GM21619 (cell line): ENCODE measurements at regions not wholly inside any gene's neighbourhood (a gene's known extent, or its start where the extent isn't known, plus 50 kb on each side); places are given as distances from the start of the nearest gene placed in this dataset.
A peak's percentile ranks its signal among the peaks of the same experiment; 100 is the strongest.

Experiments used
- ATAC-seq: cut with Tn5 transposase; IDR thresholded peaks from one replicate; pipeline ENCODE4 v1.9.1; 2021; ENCODE audit not compliant: unreplicated experiment

GRCh38 chr7:130910949-130911944, 177.2 kb upstream of the KLF14 start:
- no peak for ATAC-seq

GRCh38 chr7:130912082-130912861, 178.3 kb upstream of the KLF14 start:
- no peak for ATAC-seq

GRCh38 chr7:130912862-130913638, 179.0 kb upstream of the KLF14 start:
- ATAC-seq: peak; percentile 85

- no peak for ATAC-seq
Measured at GRCh38 chr7:130913639-130914553, 179.9 kb upstream of the KLF14 start.

- ATAC-seq: no peak
Measured at GRCh38 chr7:130914554-130915294, 180.7 kb upstream of the KLF14 start.

- no peak for ATAC-seq
Measured at GRCh38 chr7:130917669-130918128, 183.7 kb upstream of the KLF14 start.

GRCh38 chr7:130918129-130919052, 184.4 kb upstream of the KLF14 start:
- no peak for ATAC-seq

GRCh38 chr7:130919316-130920103, 185.5 kb upstream of the KLF14 start:
- ATAC-seq: no peak

GRCh38 chr7:130920122-130920521, 186.1 kb upstream of the KLF14 start:
- ATAC-seq: no peak

- no peak for ATAC-seq
Measured at GRCh38 chr7:130921391-130922180, 187.6 kb upstream of the KLF14 start.

GRCh38 chr7:130922206-130923112, 188.5 kb upstream of the KLF14 start:
- no peak for ATAC-seq

GRCh38 chr7:130923365-130923764, 189.4 kb upstream of the KLF14 start:
- no peak for ATAC-seq

- no peak for ATAC-seq
Measured at GRCh38 chr7:130923930-130924329, 189.9 kb upstream of the KLF14 start.

GRCh38 chr7:130925136-130925794, 191.3 kb upstream of the KLF14 start:
- no peak for ATAC-seq
